22Rv1 (cell line): ENCODE measurements at regions not wholly inside any gene's neighbourhood (a gene's known extent, or its start where the extent isn't known, plus 50 kb on each side); places are given as distances from the start of the nearest gene placed in this dataset.
A peak's percentile ranks its signal among the peaks of the same experiment; 100 is the strongest.

Experiments
- H3K27ac ChIP-seq: fragments of 450-650 bp; 2 replicates; pipeline ENCODE4 v1.5.1; 2017
- CTCF ChIP-seq: fragments of 450-650 bp; IDR thresholded peaks from 2 replicates; pipeline ENCODE4 v1.5.1; 2017; ENCODE audit warnings: mild to moderate bottlenecking
- ZFX ChIP-seq: fragments of 450-650 bp; IDR thresholded peaks from 2 replicates; pipeline ENCODE4 v1.6.1; 2017; ENCODE audit warnings: antibody characterized with exemption, borderline replicate concordance

- H3K27ac ChIP-seq: no peak overlapping the region
- TF ChIP-seq CTCF (no peak), ZFX (no peak)
Measured at GRCh38 chr5:129199308-129199707, 104.8 kb downstream of the ISOC1 start.

- TF ChIP-seq ZFX (no peak), CTCF (no peak)
- no peak overlapping the region for H3K27ac ChIP-seq
Measured at GRCh38 chr5:129204525-129204924, 110.0 kb downstream of the ISOC1 start.

- TF ChIP-seq ZFX (no peak), CTCF (no peak)
- no peak overlapping the region for H3K27ac ChIP-seq
Measured at GRCh38 chr5:129216001-129216400, 121.5 kb downstream of the ISOC1 start.

- H3K27ac ChIP-seq: no peak overlapping the region
- TF ChIP-seq ZFX (no peak), CTCF (no peak)
Measured at GRCh38 chr5:129217179-129217578, 122.6 kb downstream of the ISOC1 start.

GRCh38 chr5:129223178-129223577, 128.6 kb downstream of the ISOC1 start:
- no peak overlapping the region for H3K27ac ChIP-seq
- TF ChIP-seq ZFX (no peak), CTCF (no peak)

- no peak for TF ChIP-seq CTCF
- no peak for TF ChIP-seq ZFX
- no peak overlapping the region for H3K27ac ChIP-seq
Measured at GRCh38 chr5:129228577-129228976, 134.0 kb downstream of the ISOC1 start.

GRCh38 chr5:129241755-129242154, 147.2 kb downstream of the ISOC1 start:
- TF ChIP-seq ZFX: no peak
- TF ChIP-seq CTCF: no peak
- H3K27ac ChIP-seq: peak overlapping the region; percentile 58
